ENCODE measurements at regions not wholly inside any gene's neighbourhood (a gene's known extent, or its start where the extent isn't known, plus 50 kb on each side); places are given as distances from the start of the nearest gene placed in this dataset.

DNA sequence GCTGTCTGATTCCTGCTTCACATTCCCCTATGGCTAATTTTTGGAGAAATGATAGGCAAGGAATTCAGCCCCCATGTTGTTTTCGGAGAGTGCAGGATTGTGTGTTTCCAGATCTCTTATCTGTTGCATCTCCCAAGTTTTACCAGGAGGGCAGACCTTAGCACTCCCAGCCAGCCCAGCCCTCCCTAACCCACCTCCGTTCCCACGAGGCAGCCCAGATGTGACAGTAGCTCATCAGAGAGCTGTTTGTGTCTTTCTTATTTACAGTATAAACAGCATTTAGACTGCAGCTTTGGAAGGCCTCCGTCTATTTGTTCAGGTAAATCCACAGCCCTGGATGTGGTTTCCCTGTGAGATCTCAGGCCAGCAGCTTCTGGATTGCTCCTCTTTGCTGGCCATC is 91.6 kb downstream of the THNSL2 start:
- Histone ChIP-seq H3K9ac (no peak overlapping the region), H2AFZ (no peak overlapping the region), H3K9me3 (ENCODE audit: low read depth) (no peaks in the 10 kb centered on the region), H3F3A (ENCODE audit: insufficient read depth) (no peaks in the 10 kb centered on the region), H3K4me1 (ENCODE audit: insufficient read depth) (0 out of 2 replicates have a peak, but pooled peaks cover 5% of the 10 kb centered on the region), H3K4me2 (ENCODE audit: unreplicated experiment) (no peak overlapping the region), H3K36me3 (ENCODE audit: low read depth) (no peaks in the 10 kb centered on the region), H3K27ac (no peak overlapping the region), H3K79me2 (ENCODE audit: insufficient read depth) (no peaks in the 10 kb centered on the region), H3K9me2 (ENCODE audit: insufficient read depth) (no peaks in the 10 kb centered on the region), H4K20me1 (ENCODE audit: insufficient read depth) (no peaks in the 10 kb centered on the region), H3K4me3 (no peak overlapping the region), H3K27me3 (replicated peaks; ENCODE audit: insufficient read depth) (peaks cover 4% of the 10 kb centered on the region; the same call in 1 of the 2 replicates)
- DNase-seq = no peak
- in situ Hi-C loops (cut with MboI) = no loop called here
- TF ChIP-seq EZH2 (IDR thresholded peaks at IDR 0.05; ENCODE audit: insufficient read depth, poor library complexity, severe bottlenecking) (no peak), EZH2phosphoT487 (IDR thresholded peaks at IDR 0.05; ENCODE audit: insufficient read depth, low read depth) (no peak)
- WGBS, 2 experiments (ENCODE audit: low coverage in 1 of 2, low lambda C conversion rate in 2 of 2, missing lambda C conversion rate in 2 of 2) = 22 to 26% methylated on average over 4 of the region's 4 CpGs

- Histone ChIP-seq H2AFZ (no peak overlapping the region), H3K4me3 (no peak overlapping the region), H3K27ac (no peak overlapping the region), H3K4me1 (ENCODE audit: insufficient read depth) (no peaks in the 10 kb centered on the region), H3K36me3 (ENCODE audit: low read depth) (no peaks in the 10 kb centered on the region), H3K27me3 (replicated peaks; ENCODE audit: insufficient read depth) (peaks cover 4% of the 10 kb centered on the region; the same call in 1 of the 2 replicates), H3K9ac (no peak overlapping the region), H3K9me3 (ENCODE audit: low read depth) (no peaks in the 10 kb centered on the region), H4K20me1 (ENCODE audit: insufficient read depth) (no peaks in the 10 kb centered on the region), H3K4me2 (ENCODE audit: unreplicated experiment) (no peak overlapping the region), H3K9me2 (ENCODE audit: insufficient read depth) (no peaks in the 10 kb centered on the region), H3F3A (ENCODE audit: insufficient read depth) (no peaks in the 10 kb centered on the region), H3K79me2 (ENCODE audit: insufficient read depth) (no peaks in the 10 kb centered on the region)
- in situ Hi-C loops (cut with MboI) = no loop called here
- 38 to 63% methylated on average over 2 of the region's 2 CpGs for WGBS, 2 experiments (ENCODE audit: low coverage in 1 of 2, low lambda C conversion rate in 2 of 2, missing lambda C conversion rate in 2 of 2)
- TF ChIP-seq EZH2 (IDR thresholded peaks at IDR 0.05; ENCODE audit: insufficient read depth, poor library complexity, severe bottlenecking) (no peak), EZH2phosphoT487 (IDR thresholded peaks at IDR 0.05; ENCODE audit: insufficient read depth, low read depth) (no peak)
- DNase-seq = no peak
These were observed 88.1 kb downstream of the THNSL2 start for GRCh38 chr2:88258208-88258607.

DNA sequence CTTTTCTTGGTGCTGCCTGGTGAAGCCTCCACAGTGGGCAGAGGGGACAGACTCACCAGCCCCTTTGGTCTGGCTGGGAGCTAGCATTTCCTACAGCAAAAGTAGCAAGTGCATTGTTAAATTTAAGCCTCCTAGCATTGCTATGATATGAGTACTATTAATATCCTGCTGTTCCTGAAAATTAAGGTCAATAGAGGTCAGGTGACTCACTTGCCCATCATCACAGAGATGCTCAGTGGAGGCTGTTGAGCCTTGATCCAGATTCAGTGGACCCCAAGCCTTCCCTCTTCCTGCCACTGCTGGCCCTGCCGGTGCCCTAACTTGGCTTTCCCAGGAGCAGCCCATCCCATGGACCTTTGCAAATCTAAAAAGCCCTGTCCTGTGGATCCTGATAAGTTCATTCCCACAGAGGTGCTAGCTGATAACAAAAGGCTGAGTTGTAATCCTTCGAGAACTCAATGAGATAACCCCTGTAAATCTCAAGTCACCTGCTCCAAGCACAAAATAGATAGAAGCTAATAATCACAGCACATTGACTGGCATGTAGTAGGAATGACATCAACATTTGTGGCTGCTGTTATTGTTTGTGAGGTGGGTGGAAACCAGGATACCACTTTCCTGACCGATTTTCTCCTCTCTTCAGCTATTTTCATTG is 84.4 kb downstream of the THNSL2 start:
- no peaks in the 10 kb centered on the region for H4K20me1 ChIP-seq (ENCODE audit: insufficient read depth)
- no peak overlapping the region for H3K4me2 ChIP-seq (ENCODE audit: unreplicated experiment)
- no peak for TF ChIP-seq EZH2phosphoT487 (IDR thresholded peaks at IDR 0.05; ENCODE audit: insufficient read depth, low read depth)
- TF ChIP-seq EZH2 (IDR thresholded peaks at IDR 0.05; ENCODE audit: insufficient read depth, poor library complexity, severe bottlenecking) = no peak
- H3K27me3 ChIP-seq (replicated peaks; ENCODE audit: insufficient read depth) = 0 out of 2 replicates have a peak, but pooled peaks cover 4% of the 10 kb centered on the region
- H3K4me1 ChIP-seq (ENCODE audit: insufficient read depth) = no peaks in the 10 kb centered on the region
- no peaks in the 10 kb centered on the region for H3F3A ChIP-seq (ENCODE audit: insufficient read depth)
- no peak overlapping the region for H2AFZ ChIP-seq
- no peaks in the 10 kb centered on the region for H3K9me3 ChIP-seq (ENCODE audit: low read depth)
- no peak overlapping the region for H3K27ac ChIP-seq
- no peak overlapping the region for H3K9ac ChIP-seq
- DNase-seq = no peak
- H3K36me3 ChIP-seq (ENCODE audit: low read depth) = no peaks in the 10 kb centered on the region
- in situ Hi-C loops (cut with MboI) = no loop called here
- no peak overlapping the region for H3K4me3 ChIP-seq
- 42 to 56% methylated on average over 3 of the region's 3 CpGs for WGBS, 2 experiments (ENCODE audit: low coverage in 1 of 2, low lambda C conversion rate in 2 of 2, missing lambda C conversion rate in 2 of 2)
- H3K9me2 ChIP-seq (ENCODE audit: insufficient read depth) = no peaks in the 10 kb centered on the region
- H3K79me2 ChIP-seq (ENCODE audit: insufficient read depth) = no peaks in the 10 kb centered on the region

DNA sequence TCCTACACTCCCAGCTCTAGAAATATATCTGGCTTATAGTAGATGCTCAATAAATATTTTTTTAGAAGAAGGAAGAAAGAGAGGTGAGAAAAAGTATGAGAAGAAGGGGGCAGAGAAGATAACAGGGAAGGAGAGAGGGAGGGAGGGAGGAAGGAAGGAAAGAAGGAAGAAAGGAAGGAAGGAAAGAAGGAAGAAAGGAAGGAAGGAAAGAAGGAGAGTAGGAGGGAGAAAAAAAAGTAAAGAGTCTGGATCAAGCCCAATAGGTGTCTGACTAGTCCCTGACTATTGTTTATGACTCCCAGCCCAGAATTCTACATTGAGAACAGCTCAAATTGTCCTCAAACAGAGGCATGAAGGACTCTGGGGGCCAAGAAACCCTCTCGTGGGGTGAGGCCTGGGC is 83.9 kb downstream of the THNSL2 start:
- Histone ChIP-seq H3K27ac (no peak overlapping the region), H3K4me2 (ENCODE audit: unreplicated experiment) (no peak overlapping the region), H3K4me3 (no peak overlapping the region), H3K9me2 (ENCODE audit: insufficient read depth) (no peaks in the 10 kb centered on the region), H4K20me1 (ENCODE audit: insufficient read depth) (no peaks in the 10 kb centered on the region), H3K27me3 (replicated peaks; ENCODE audit: insufficient read depth) (0 out of 2 replicates have a peak, but pooled peaks cover 4% of the 10 kb centered on the region), H3K9me3 (ENCODE audit: low read depth) (no peaks in the 10 kb centered on the region), H3K9ac (no peak overlapping the region), H3K79me2 (ENCODE audit: insufficient read depth) (no peaks in the 10 kb centered on the region), H3K4me1 (ENCODE audit: insufficient read depth) (no peaks in the 10 kb centered on the region), H2AFZ (no peak overlapping the region), H3K36me3 (ENCODE audit: low read depth) (no peaks in the 10 kb centered on the region), H3F3A (ENCODE audit: insufficient read depth) (no peaks in the 10 kb centered on the region)
- DNase-seq = no peak
- 39% methylated on average over 1 of the region's 1 CpG for WGBS, 2 experiments (ENCODE audit: low coverage in 1 of 2, low lambda C conversion rate in 2 of 2, missing lambda C conversion rate in 2 of 2)
- TF ChIP-seq EZH2 (IDR thresholded peaks at IDR 0.05; ENCODE audit: insufficient read depth, poor library complexity, severe bottlenecking) (no peak), EZH2phosphoT487 (IDR thresholded peaks at IDR 0.05; ENCODE audit: insufficient read depth, low read depth) (no peak)
- in situ Hi-C loops (cut with MboI) = no loop called here
